ENCODE measurements at regions not wholly inside any gene's neighbourhood (a gene's known extent, or its start where the extent isn't known, plus 50 kb on each side); places are given as distances from the start of the nearest gene placed in this dataset.

GRCh38 chr2:226223704-226224103 is 575.9 kb downstream of the IRS1 start:
- WGBS, result 91% methylated on average over 2 of the region's 2 CpGs
- no peaks in the 10 kb centered on the region for H3K36me3 ChIP-seq
- H3K4me3 ChIP-seq, result no peak overlapping the region
- no peak for DNase-seq (ENCODE audit: low spot score in 2 of 2)
- no peaks in the 10 kb centered on the region for H3K4me1 ChIP-seq
- no peaks in the 10 kb centered on the region for H3K27me3 ChIP-seq
- H3K9me3 ChIP-seq, result no peaks in the 10 kb centered on the region
- no peak overlapping the region for H3K27ac ChIP-seq
- TF ChIP-seq CTCF (IDR thresholded peaks at IDR 0.05) (no peak), POLR2A (IDR thresholded peaks at IDR 0.05) (no peak), EP300 (IDR thresholded peaks at IDR 0.05) (no peak), POLR2AphosphoS5 (IDR thresholded peaks at IDR 0.05) (no peak)

GRCh38 chr2:226220511-226220910 is 579.1 kb downstream of the IRS1 start:
- WGBS, result 81% methylated on average over 3 of the region's 3 CpGs
- Histone ChIP-seq H3K27me3 (no peaks in the 10 kb centered on the region), H3K9me3 (no peaks in the 10 kb centered on the region), H3K27ac (no peak overlapping the region), H3K36me3 (no peaks in the 10 kb centered on the region), H3K4me1 (no peaks in the 10 kb centered on the region), H3K4me3 (no peak overlapping the region)
- no peak for DNase-seq (ENCODE audit: low spot score in 2 of 2)
- TF ChIP-seq POLR2A (IDR thresholded peaks at IDR 0.05) (no peak), POLR2AphosphoS5 (IDR thresholded peaks at IDR 0.05) (no peak), EP300 (IDR thresholded peaks at IDR 0.05) (no peak), CTCF (IDR thresholded peaks at IDR 0.05) (no peak)

- DNase-seq (ENCODE audit: low spot score in 2 of 2), result no peak
- TF ChIP-seq POLR2A (IDR thresholded peaks at IDR 0.05) (no peak), EP300 (IDR thresholded peaks at IDR 0.05) (no peak), CTCF (IDR thresholded peaks at IDR 0.05) (no peak), POLR2AphosphoS5 (IDR thresholded peaks at IDR 0.05) (no peak)
- Histone ChIP-seq H3K9me3 (no peaks in the 10 kb centered on the region), H3K27ac (no peak overlapping the region), H3K36me3 (no peaks in the 10 kb centered on the region), H3K4me3 (no peak overlapping the region), H3K27me3 (no peaks in the 10 kb centered on the region), H3K4me1 (peaks cover 4% of the 10 kb centered on the region)
- 52% methylated on average over 1 of the region's 1 CpG for WGBS
Measured at GRCh38 chr2:226217191-226217590, 582.4 kb downstream of the IRS1 start.

- Histone ChIP-seq H3K36me3 (no peaks in the 10 kb centered on the region), H3K27ac (no peak overlapping the region), H3K4me3 (no peak overlapping the region), H3K9me3 (no peaks in the 10 kb centered on the region), H3K27me3 (no peaks in the 10 kb centered on the region), H3K4me1 (peaks cover 10% of the 10 kb centered on the region)
- no peak for DNase-seq (ENCODE audit: low spot score in 2 of 2)
- no peak for TF ChIP-seq POLR2AphosphoS5 (IDR thresholded peaks at IDR 0.05)
- no peak for TF ChIP-seq CTCF (IDR thresholded peaks at IDR 0.05)
- no peak for TF ChIP-seq EP300 (IDR thresholded peaks at IDR 0.05)
- TF ChIP-seq POLR2A (IDR thresholded peaks at IDR 0.05), result no peak
- 93% methylated on average over 6 of the region's 6 CpGs for WGBS
Measured at GRCh38 chr2:226216575-226216974, 583.0 kb downstream of the IRS1 start.

GRCh38 chr2:226215902-226216503 is 583.6 kb downstream of the IRS1 start:
- 63% methylated on average over 11 of the region's 11 CpGs for whole genome bisulfite sequencing
- DNase-seq (ENCODE audit: low spot score in 2 of 2), result peak; percentile 70 to 78
- Histone ChIP-seq H3K4me3 (no peak overlapping the region), H3K27ac (no peak overlapping the region), H3K36me3 (no peaks in the 10 kb centered on the region), H3K4me1 (peaks cover 16% of the 10 kb centered on the region), H3K9me3 (no peaks in the 10 kb centered on the region), H3K27me3 (no peaks in the 10 kb centered on the region)
- TF ChIP-seq POLR2A (IDR thresholded peaks at IDR 0.05) (no peak), EP300 (IDR thresholded peaks at IDR 0.05) (no peak), POLR2AphosphoS5 (IDR thresholded peaks at IDR 0.05) (no peak), CTCF (IDR thresholded peaks at IDR 0.05) (peak; percentile 15 to 54)
